Fibroblast of the aortic adventitia (primary cell): ENCODE measurements at regions not wholly inside any gene's neighbourhood (a gene's known extent, or its start where the extent isn't known, plus 50 kb on each side); places are given as distances from the start of the nearest gene placed in this dataset.
"Not testable (repeated sequence)": the region's sequence is repeated elsewhere in the genome, so short reads cannot be mapped to it uniquely, and the experiment has no call there.

Source experiments
- DNase-seq: peaks from one replicate; pipeline ENCODE4 v3.0.0-alpha.2; 2010; ENCODE audit warnings: low read depth
- H3K4me3 ChIP-seq: 2 replicates; pipeline ENCODE4 v1.5.1; 2011; ENCODE audit warnings: low read depth, mild to moderate bottlenecking, control low read depth, low read length, moderate library complexity
- CTCF ChIP-seq: IDR thresholded peaks from 2 replicates; pipeline ENCODE4 v1.5.1; 2011; ENCODE audit warnings: mild to moderate bottlenecking, low read length, control low read depth, inconsistent platforms; ENCODE audit not compliant: insufficient read depth

- TF ChIP-seq CTCF, result peak; percentile 49
- H3K4me3 ChIP-seq, result not testable (repeated sequence)
- DNase-seq, result peak; percentile 13
Measured at GRCh38 chr6:58003417-58004167, 686.2 kb downstream of the PRIM2 start.

- DNase-seq, result not testable (repeated sequence)
Measured at GRCh38 chr6:58007334-58008000, 690.0 kb downstream of the PRIM2 start.

GRCh38 chr6:58008001-58008335 lies 690.5 kb downstream of the PRIM2 start:
- H3K4me3 ChIP-seq, DNase-seq: not testable (repeated sequence)

More at GRCh38 chr6:58007334-58008000, 690.0 kb downstream of the PRIM2 start:
- H3K4me3 ChIP-seq, result not testable (repeated sequence)

GRCh38 chr6:58011954-58012600 lies 694.6 kb downstream of the PRIM2 start:
- not testable (repeated sequence) for DNase-seq, H3K4me3 ChIP-seq

- not testable (repeated sequence) for H3K4me3 ChIP-seq, DNase-seq
Measured at GRCh38 chr6:58016614-58017013, 699.2 kb downstream of the PRIM2 start.

GRCh38 chr6:58028188-58028587 lies 710.8 kb downstream of the PRIM2 start:
- DNase-seq, H3K4me3 ChIP-seq: not testable (repeated sequence)

- not testable (repeated sequence) for H3K4me3 ChIP-seq, DNase-seq
Measured at GRCh38 chr6:58038213-58038612, 720.8 kb downstream of the PRIM2 start.

GRCh38 chr6:58046584-58046983 lies 729.2 kb downstream of the PRIM2 start:
- DNase-seq, H3K4me3 ChIP-seq: not testable (repeated sequence)

GRCh38 chr6:58047389-58047788 lies 730.0 kb downstream of the PRIM2 start:
- not testable (repeated sequence) for H3K4me3 ChIP-seq, DNase-seq

- H3K4me3 ChIP-seq, DNase-seq: not testable (repeated sequence)
Measured at GRCh38 chr6:58047865-58048264, 730.4 kb downstream of the PRIM2 start.

GRCh38 chr6:58055465-58056176 lies 738.2 kb downstream of the PRIM2 start:
- H3K4me3 ChIP-seq, result not testable (repeated sequence)
- DNase-seq, result peak; percentile 14

GRCh38 chr6:58059701-58060100 lies 742.3 kb downstream of the PRIM2 start:
- H3K4me3 ChIP-seq, result not testable (repeated sequence)
- DNase-seq, result peak; percentile 33

GRCh38 chr6:58063542-58063941 lies 746.1 kb downstream of the PRIM2 start:
- not testable (repeated sequence) for H3K4me3 ChIP-seq, DNase-seq

GRCh38 chr6:58067867-58068548 lies 750.6 kb downstream of the PRIM2 start:
- DNase-seq, H3K4me3 ChIP-seq: not testable (repeated sequence)
